GM21723 (cell line): ENCODE measurements at regions not wholly inside any gene's neighbourhood (a gene's known extent, or its start where the extent isn't known, plus 50 kb on each side); places are given as distances from the start of the nearest gene placed in this dataset.

ENCODE experiments used
- ATAC-seq: cut with Tn5 transposase; IDR thresholded peaks from one replicate; pipeline ENCODE4 v1.9.1; 2021; ENCODE audit warnings: mild to moderate bottlenecking, moderate library complexity; ENCODE audit not compliant: unreplicated experiment

DNA sequence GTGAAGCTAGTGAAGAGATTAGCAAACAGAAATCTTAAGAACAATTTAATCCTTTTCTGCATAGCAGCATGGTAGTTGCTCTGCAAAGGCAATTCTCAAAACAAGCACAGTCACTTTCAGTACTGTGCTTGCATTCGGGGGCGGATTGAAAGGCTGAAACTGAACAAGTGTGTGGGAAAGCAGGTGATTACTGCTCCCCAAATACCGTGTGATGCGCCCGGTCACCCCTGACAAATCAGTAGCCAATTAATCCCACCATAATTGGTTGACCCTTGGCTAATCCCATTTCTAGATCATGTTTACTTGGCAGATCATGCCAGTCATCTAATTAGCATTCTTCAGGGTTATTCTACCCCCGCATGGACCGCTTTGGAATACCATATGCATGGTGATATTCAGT lies 76.5 kb upstream of the ADRB1 start:
- ATAC-seq, result peak; percentile 55

GRCh38 chr10:113970641-113971040 lies 73.0 kb upstream of the ADRB1 start:
- no peak for ATAC-seq

- no peak for ATAC-seq
Observed at GRCh38 chr10:113971349-113971973, 72.2 kb upstream of the ADRB1 start.

- ATAC-seq, result no peak
Observed at GRCh38 chr10:113977174-113977573, 66.5 kb upstream of the ADRB1 start.

GRCh38 chr10:113978802-113979201 lies 64.9 kb upstream of the ADRB1 start:
- ATAC-seq, result no peak

DNA sequence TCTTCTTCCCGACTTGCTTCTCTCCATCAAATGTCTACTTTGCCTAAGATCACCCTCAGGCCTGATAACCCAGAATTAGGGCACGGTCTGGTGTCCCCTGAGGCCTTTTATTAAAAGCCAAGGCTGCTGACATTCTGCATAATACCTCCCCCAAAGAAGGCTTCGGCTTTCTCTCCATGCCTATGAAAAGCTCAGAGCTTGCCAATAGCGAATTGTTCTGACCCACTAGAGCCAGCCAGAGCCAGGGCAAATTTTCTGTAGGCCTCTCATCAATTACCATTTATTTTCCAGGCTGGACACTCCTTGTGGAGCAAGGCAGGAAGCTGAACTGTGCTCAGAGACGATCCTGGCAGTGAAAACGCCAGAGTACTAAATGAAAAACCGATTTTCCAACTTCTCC lies 64.3 kb upstream of the ADRB1 start:
- ATAC-seq, result no peak

DNA sequence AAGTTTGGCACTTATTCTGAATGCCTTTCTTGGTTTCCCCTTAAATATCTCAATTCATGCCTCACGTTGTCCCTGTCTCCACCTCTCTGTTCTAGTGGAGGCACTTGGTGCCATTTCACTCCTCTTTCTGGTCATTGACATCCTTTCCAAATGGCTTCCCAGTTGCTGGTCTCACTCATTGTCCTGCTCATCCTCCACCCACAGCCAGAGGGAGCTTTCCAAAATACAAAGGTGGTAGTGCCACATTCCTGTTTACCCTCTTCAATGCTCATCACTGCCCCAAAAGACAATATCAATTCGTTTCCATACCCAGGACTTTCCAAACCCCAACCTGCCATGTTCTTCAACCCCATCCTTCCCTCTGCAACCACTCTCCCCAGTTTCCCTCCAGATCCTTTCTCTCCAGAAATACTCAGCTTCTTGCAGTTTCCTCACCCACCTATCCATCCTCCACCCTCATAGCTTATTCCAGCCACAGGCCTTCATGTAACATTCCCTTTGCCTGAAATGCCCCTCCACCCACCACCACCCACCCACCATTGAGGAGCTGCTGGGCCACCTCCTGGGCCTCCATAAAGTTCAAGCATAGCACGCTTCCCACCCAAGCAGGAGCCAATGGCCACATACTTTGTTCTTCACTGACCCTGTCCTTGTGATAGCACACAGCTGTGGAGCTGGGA lies 63.1 kb upstream of the ADRB1 start:
- ATAC-seq, result no peak

DNA sequence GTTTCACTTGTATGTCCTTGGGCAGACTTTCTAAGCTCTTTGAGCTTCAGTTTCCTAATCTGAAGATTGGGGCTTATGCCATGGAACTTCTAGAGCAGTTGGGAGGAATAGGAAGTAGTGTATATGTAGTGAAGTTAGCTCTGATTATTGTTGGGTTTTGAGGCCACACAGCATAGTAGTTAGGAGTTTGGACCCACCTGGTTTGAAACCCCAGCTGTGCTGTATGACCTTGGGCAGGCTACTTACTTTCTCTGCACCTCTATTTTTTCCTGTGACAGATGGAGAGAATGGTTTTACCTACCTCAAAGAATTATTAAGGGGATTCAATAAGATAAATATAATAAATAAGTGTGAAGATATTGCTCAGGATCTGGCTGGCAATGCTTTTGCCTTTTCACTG lies 61.4 kb upstream of the ADRB1 start:
- ATAC-seq, result peak; percentile 36

GRCh38 chr10:113982769-113983168 lies 60.9 kb upstream of the ADRB1 start:
- peak; percentile 81 for ATAC-seq

DNA sequence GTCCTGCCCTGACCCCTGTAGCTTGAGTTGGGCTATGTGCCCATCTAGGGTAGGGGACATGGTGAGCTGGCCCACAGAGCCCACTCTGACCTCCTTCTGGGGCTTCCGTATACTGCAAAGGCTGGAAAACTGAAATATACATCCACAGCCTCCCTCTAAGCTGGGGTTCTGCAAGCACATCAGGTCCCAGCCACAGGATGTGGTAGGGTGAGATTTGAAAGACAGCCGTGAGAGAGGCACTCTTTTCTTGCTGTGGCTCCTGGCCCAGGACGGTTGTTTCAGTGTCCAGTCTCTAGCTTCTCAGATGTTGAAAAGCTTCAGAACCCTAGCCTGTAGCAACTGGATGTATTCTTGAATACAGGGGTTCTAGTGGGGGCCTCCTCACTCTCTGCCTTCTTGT lies 60.1 kb upstream of the ADRB1 start:
- peak; percentile 67 for ATAC-seq

DNA sequence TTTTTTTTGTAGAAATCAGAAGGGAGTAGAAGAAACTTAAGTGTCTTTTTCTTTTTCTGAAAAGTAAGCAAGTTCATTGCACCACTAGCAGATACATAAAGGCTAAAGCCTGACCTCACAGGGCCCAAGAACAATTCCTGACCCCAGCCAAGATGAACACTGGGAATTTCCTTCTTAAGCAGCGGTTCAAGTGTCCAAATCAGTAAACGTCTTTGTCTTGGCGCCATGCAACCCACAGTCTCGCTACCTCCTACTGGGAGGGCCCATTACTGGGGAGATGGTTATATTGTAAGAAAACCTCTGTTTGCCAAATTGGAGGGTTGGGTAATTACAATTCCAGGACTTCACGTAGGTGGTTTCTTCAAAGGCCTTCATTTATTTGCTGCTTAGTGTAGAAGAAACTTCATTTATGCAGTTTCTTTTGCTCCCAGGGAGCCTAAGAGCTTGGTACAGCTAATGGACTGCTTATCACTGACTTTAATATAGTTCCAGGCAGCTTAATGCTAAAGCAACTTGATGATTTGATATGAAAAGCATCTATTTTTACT lies 58.3 kb upstream of the ADRB1 start:
- ATAC-seq, result no peak

DNA sequence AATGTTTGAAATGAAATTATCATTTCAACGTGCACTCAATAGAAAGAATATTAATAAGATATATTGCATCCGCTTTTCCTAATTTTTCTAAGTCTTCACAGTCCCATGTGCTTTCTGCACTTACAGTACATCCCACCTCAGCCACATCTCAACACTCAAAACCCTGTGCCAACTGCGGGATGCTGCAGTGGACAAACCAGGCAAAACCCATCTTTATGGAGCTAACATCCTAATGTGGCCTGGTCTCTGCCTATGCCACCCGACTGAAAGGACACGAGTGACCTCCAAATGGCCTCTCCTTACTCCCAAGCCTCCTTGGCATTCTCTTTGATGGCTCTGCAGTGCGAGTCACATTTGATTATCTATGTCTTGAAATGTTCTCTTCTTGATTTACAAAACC lies 57.4 kb upstream of the ADRB1 start:
- ATAC-seq, result no peak

GRCh38 chr10:113987156-113987555 lies 56.5 kb upstream of the ADRB1 start:
- ATAC-seq, result no peak

DNA sequence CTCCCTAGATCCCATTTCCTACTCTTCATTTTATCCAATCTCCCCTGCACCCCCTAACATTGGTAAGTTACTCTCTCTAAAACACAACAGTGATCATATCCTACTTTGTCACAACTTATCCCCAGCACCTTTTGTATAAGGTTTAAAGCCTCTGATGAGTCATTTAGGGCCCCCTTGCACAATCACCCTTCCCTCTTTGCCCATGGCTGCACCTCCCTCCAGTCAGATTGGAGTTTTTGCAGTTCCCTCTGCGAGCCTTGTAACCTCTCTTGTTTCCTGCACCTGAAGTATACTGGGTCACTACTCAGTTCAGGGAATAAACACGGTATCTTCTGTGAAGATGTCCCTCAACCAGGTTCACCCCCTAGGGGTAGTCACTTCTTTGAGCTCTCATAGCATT lies 55.9 kb upstream of the ADRB1 start:
- no peak for ATAC-seq

GRCh38 chr10:113988535-113988934 lies 55.1 kb upstream of the ADRB1 start:
- ATAC-seq, result no peak

DNA sequence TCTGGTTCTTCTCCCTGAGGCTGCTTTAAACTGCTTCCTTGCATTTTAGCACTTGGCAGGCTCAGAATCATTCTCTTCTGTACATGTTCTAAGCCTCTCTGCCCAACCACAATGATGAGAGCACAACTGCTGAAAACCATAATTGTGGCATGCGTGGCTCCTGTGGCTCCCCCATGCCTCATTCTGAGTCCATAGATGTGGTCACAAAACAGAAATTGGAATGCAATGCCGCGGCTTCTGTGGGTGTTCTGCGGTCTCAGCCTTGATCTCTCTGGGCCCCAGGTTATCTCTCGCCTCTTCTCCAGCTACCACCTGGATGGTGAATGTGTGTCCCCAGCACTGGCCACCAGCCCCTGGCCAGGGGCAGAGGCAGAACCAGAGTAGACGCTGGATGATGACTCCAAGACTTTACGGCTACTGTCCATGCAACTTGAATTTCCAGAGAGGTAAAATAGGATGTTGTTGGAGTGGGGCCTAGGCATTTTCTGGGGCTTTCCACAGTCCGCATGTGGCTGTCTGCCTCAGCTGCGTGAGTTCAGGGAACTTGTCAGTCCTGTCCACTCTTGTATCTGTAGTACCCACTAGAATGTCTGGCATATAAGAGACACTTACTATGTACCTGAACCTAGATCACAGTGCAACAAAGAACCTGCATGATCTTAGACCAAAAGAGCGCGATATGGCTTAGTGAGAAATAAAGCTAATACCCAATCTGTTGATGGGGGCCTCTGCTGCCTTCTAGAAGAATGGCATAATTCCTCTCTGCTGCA lies 52.4 kb upstream of the ADRB1 start:
- ATAC-seq, result no peak

DNA sequence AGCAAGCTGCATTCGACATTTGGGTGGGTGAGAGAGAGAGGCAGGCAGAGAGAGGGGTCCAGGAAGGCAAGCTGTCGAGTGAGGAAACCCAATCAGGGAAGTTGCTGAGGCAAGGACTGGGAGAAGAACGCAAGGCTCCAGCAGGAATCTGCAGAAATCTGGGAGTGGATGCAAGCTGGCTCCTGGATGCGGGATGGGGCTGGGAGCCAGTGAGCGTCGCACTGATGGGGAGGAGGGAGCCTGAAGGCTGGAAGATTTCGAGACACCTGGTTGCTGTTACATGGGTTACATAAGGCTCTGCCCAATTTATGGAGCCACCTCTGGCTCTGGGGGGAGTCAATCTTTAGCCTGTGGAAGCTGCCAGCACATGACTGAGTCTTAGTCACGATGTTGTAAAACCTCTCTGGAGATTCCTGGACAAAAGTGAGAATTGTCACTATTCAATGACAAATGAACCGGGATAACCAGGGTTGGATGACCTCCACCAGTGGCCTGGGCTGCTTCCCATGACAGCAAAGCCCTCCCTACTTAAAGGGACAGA lies 51.1 kb upstream of the ADRB1 start:
- no peak for ATAC-seq

DNA sequence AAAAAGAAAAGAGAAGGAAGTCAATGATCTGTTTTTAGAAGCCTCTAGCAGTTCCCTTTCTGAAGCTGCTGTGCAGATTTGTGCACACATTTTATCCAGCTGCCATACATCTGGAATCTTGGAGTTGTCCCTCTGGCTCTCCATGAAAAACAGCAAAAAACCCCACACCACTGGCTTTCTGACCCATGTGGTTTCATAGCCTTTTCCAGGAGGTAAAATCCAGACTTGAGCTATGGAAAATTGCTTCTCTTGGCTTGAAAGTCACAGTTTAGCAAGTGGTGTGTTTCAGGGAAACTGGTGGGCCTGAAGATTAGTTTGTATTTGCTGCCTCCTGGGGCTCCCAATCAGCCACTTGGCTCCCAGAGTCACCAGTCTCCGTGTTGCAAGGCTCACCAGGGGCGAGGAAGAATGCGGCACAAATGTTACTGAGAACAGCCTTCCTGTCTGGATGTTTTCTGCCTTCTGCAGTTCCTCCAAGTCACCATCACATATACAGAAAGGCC lies 50.1 kb upstream of the ADRB1 start:
- ATAC-seq, result no peak
